RKO (cell line): ENCODE measurements at regions not wholly inside any gene's neighbourhood (a gene's known extent, or its start where the extent isn't known, plus 50 kb on each side); places are given as distances from the start of the nearest gene placed in this dataset.
"Not testable (repeated sequence)": the region's sequence is repeated elsewhere in the genome, so short reads cannot be mapped to it uniquely, and the experiment has no call there.

Experiments used
- DNase-seq: peaks from one replicate; pipeline ENCODE4 v3.0.0-alpha.2; 2016; ENCODE audit warnings: low spot score

- no peak for DNase-seq
These were observed 1067.8 kb downstream of the DNAJB9 start for GRCh38 chr7:109637428-109637990.

DNA sequence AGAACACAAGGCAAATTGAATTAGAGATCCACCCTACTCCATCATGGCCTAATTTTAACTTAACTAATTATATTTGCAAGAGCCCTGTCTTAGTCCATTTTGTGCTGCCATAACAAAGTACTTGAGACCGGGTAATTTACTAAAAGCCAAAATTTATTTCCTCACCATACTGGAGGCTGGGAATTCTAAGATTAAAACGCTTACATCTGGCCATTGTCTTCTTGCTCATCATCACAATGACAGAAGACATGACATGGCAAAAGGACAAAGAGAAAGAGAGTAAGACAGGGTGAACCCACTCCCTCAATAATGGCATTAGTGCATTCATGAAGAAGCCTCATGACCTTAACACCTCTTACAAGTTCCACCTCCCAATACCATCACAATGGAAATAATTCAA, 1068.6 kb downstream of the DNAJB9 start:
- DNase-seq, result no peak

DNA sequence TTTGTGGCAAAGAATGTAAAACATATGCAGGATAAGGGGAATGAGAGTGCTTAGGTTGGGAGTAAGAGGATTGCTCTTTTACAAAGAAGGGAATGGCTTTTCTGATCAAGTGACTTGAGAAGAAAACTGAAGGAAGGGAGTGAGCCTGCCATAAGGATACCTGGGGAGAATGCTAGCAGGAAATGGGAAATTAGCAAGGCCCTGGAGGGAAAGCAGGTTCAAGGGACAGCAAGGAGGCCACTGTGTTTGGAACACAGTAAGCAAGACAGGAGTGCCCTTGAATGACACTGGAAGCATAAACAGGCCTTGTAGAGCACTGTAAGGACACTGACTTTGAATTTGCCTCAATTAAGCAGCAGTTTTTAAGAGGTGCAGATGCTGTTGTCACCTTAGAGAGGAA, 1069.9 kb downstream of the DNAJB9 start:
- no peak for DNase-seq

GRCh38 chr7:109641445-109641844, 1071.8 kb downstream of the DNAJB9 start:
- peak; percentile 46 for DNase-seq

- no peak for DNase-seq
These were observed 1076.5 kb downstream of the DNAJB9 start for GRCh38 chr7:109646124-109646523.

- not testable (repeated sequence) for DNase-seq
These were observed 1076.9 kb downstream of the DNAJB9 start for GRCh38 chr7:109646594-109646993.

- not testable (repeated sequence) for DNase-seq
These were observed 1077.6 kb downstream of the DNAJB9 start for GRCh38 chr7:109647263-109647662.

- DNase-seq, result no peak
These were observed 1089.6 kb downstream of the DNAJB9 start for GRCh38 chr7:109659261-109659660.

- DNase-seq, result no peak
These were observed 1090.7 kb downstream of the DNAJB9 start for GRCh38 chr7:109660401-109660800.

DNA sequence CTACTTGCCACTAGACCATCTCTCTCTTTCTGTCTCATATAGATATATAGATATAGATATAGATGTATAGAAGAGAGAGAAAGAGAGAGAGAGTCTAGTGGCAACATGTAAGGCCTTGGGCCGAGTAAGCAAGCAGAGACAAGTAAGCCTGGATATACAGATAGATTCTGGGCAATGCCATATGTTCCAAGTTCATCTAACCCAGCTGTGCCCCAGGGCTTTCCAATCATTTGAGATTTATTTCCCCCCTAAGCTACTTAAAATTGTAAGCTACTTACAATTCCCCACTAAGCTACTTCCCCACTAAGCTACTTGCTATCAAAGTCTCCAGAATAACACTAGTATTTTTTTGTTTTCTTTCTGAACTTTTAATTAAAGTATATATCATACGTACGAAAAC, 1094.1 kb downstream of the DNAJB9 start:
- no peak for DNase-seq

DNA sequence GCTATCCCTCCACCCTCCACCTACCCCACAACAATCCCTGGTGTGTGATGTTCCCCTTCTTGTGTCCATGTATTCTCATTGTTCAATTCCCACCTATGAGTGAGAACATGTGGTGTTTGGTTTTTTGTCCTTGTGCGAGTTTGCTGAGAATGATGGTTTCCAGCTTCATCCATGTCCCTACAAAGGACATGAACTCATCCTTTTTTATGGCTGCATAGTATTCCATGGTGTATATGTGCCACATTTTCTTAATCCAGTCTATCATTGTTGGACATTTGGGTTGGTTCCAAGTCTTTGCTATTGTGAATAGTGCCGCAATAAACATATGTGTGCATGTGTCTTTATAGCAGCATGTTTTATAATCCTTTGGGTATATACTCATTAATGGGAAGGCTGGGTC, 1117.6 kb downstream of the DNAJB9 start:
- not testable (repeated sequence) for DNase-seq

DNA sequence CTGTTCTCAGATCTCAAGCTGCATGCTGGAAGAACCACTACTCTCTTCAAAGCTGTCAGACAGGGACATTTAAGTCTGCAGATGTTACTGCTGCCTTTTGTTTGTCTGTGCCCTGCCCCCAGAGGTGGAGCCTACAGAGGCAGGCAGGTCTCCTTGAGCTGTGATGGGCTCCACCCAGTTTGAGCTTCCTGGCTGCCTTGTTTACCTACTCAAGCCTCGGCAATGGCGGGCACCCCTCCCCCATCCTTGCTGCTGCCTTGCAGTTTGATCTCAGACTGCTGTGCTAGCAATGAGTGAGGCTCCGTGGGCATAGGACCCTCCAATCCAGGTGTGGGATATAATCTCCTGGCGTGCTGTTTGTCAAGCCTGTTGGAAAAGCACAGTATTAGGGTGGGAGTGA, 1122.9 kb downstream of the DNAJB9 start:
- not testable (repeated sequence) for DNase-seq

- no peak for DNase-seq
These were observed 1124.7 kb downstream of the DNAJB9 start for GRCh38 chr7:109694149-109695071.

DNA sequence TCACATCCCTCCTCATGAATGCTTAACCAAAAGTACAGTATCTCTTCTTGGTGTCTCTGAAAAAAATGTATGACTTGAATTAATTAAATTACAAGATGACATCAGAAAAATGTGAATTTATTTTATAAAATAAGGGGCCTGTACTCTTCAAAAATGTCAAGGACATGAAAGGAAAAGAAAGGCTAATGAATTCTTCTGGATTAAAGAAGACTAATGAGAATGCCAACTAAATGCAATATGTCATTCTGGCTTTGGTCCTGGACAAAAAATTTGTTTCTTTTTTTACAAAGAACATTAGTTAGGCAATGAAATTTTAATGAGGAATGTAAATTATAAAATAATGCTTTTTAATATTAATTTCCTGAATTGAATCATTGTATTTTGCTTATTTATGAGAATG, 1125.7 kb downstream of the DNAJB9 start:
- DNase-seq, result no peak

DNA sequence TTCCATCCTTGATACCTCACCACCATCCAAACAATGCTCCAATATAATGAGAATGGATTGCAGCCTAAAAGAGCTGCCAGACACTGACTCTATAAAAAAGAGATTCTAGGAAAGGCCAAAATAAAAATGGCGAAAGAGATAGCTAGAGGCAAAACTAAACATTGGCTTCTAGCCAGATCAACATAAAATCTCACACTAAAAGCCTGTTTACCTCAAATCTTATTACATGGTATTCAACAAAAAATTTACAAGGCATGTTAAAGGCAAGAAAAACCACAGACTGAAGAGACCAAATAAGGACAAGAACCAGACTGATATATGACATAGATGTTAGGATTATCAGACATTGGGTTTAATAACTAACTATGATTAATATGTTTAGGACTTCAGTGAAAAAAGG, 1127.0 kb downstream of the DNAJB9 start:
- no peak for DNase-seq

GRCh38 chr7:109699661-109700060, 1130.0 kb downstream of the DNAJB9 start:
- DNase-seq, result no peak

- DNase-seq, result no peak
These were observed 1143.7 kb downstream of the DNAJB9 start for GRCh38 chr7:109713366-109713765.

DNA sequence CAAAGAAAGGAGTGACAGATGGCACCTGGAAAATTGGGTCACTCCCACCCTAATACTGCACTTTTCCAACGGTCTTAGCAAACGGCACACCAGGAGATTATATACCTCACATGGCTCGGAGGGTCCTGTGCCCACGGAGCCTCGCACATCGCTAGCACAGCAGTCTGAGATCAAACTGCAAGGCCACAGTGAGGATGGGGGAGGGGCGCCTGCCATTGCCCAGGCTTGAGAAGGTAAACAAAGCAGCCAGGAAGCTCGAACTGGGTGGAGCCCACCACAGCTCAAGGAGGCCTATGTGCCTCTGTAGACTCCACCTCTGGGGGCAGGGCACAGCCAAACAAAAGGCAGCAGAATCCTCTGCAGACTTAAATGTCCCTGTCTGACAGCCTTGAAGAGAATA, 1149.7 kb downstream of the DNAJB9 start:
- not testable (repeated sequence) for DNase-seq

DNA sequence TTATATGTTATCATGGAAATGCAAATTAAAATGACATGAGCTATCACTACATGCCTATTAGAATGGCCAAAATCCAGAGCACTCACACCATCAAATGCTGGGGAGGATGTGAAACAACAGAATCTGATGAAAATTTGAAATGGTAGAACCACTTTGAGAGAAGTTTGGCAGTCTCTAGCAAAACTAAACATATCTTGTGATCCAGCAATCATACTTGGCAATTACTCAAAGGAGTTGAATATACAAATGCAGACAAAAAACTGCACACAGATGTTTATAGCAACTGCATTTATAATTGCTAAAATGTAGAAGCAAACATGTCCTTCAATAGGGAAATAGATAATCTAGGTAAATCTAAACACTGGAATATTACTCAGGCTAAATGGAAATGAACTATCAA, 1164.9 kb downstream of the DNAJB9 start:
- DNase-seq, result no peak

DNA sequence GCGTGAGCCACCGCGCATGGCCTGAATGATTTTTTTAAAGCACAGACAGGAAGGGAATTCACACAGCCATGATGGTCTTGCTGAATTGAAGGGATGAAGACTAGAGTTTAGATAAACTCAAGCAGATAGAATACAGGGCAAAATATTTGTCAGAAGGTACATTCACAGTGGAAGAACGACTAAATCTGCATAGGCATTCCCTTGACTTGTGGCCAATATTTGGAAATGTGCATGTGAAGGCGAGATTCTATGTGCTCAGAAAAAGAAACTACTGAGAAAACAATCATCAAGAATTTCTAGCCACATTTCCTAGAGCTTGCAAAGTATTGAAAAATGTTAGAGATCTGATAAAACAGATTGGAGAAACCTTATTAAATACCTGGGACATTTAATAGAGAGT, 1166.2 kb downstream of the DNAJB9 start:
- DNase-seq, result no peak

- DNase-seq, result no peak
These were observed 1176.2 kb downstream of the DNAJB9 start for GRCh38 chr7:109745677-109746410.

GRCh38 chr7:109751241-109751640, 1181.6 kb downstream of the DNAJB9 start:
- peak; percentile 60 for DNase-seq

- DNase-seq, result no peak
These were observed 1182.4 kb downstream of the DNAJB9 start for GRCh38 chr7:109752068-109752467.
